ENCODE measurements at regions not wholly inside any gene's neighbourhood (a gene's known extent, or its start where the extent isn't known, plus 50 kb on each side); places are given as distances from the start of the nearest gene placed in this dataset.

- no peak for DNase-seq
Measured at GRCh38 chr13:31081316-31081715, 80.4 kb downstream of the HSPH1 start.

- DNase-seq, result no peak
Measured at GRCh38 chr13:31074756-31075155, 86.9 kb downstream of the HSPH1 start.

- no peak for DNase-seq
Measured at GRCh38 chr13:31073859-31074718, 87.6 kb downstream of the HSPH1 start.

GRCh38 chr13:31072041-31072440, 89.7 kb downstream of the HSPH1 start:
- no peak for DNase-seq

- no peak for DNase-seq
Measured at GRCh38 chr13:31069808-31070534, 91.7 kb downstream of the HSPH1 start.

GRCh38 chr13:31068119-31068423, 93.6 kb downstream of the HSPH1 start:
- DNase-seq, result no peak

- no peak for DNase-seq
Measured at GRCh38 chr13:31067416-31068118, 94.1 kb downstream of the HSPH1 start.

GRCh38 chr13:31064636-31065035, 97.1 kb downstream of the HSPH1 start:
- no peak for DNase-seq

GRCh38 chr13:31063772-31064171, 97.9 kb downstream of the HSPH1 start:
- no peak for DNase-seq

GRCh38 chr13:31060655-31061054, 101.0 kb downstream of the HSPH1 start:
- no peak for DNase-seq

- no peak for DNase-seq
Measured at GRCh38 chr13:31060220-31060619, 101.5 kb downstream of the HSPH1 start.

- DNase-seq, result no peak
Measured at GRCh38 chr13:31057403-31058033, 104.2 kb downstream of the HSPH1 start.

- DNase-seq, result no peak
Measured at GRCh38 chr13:31056644-31057271, 104.9 kb downstream of the HSPH1 start.

GRCh38 chr13:31055589-31055988, 106.1 kb downstream of the HSPH1 start:
- no peak for DNase-seq

GRCh38 chr13:31054632-31055031, 107.1 kb downstream of the HSPH1 start:
- DNase-seq, result no peak

GRCh38 chr13:31053896-31054295, 107.8 kb downstream of the HSPH1 start:
- DNase-seq, result no peak

- no peak for DNase-seq
Measured at GRCh38 chr13:31053091-31053490, 108.6 kb downstream of the HSPH1 start.

- no peak for DNase-seq
Measured at GRCh38 chr13:31052478-31052877, 109.2 kb downstream of the HSPH1 start.

- DNase-seq, result no peak
Measured at GRCh38 chr13:31051999-31052398, 109.7 kb downstream of the HSPH1 start.

- no peak for DNase-seq
Measured at GRCh38 chr13:31050486-31051400, 111.0 kb downstream of the HSPH1 start.

- DNase-seq, result no peak
Measured at GRCh38 chr13:31049833-31050232, 111.9 kb downstream of the HSPH1 start.

- DNase-seq, result no peak
Measured at GRCh38 chr13:31049083-31049482, 112.6 kb downstream of the HSPH1 start.
